PFSK-1 (cell line): ENCODE measurements at regions not wholly inside any gene's neighbourhood (a gene's known extent, or its start where the extent isn't known, plus 50 kb on each side); places are given as distances from the start of the nearest gene placed in this dataset.

Experiments used
- FOXP2 ChIP-seq: optimal IDR thresholded peaks from 2 replicates; pipeline ENCODE3; 2011; ENCODE audit warnings: borderline replicate concordance, control low read depth, inconsistent platforms; ENCODE audit not compliant: insufficient read depth; ENCODE audit errors: extremely low read length, extremely low read depth
- POLR2AphosphoS5 ChIP-seq: IDR thresholded peaks from 2 replicates; pipeline ENCODE4 v1.6.1; 2012; ENCODE audit warnings: low read depth, mild to moderate bottlenecking, control low read depth, low read length, moderate library complexity
- SIN3A ChIP-seq: IDR thresholded peaks from 2 replicates; pipeline ENCODE4 v1.6.1; 2012; ENCODE audit warnings: mild to moderate bottlenecking, low read length, moderate library complexity, borderline replicate concordance; ENCODE audit not compliant: insufficient read depth
- TAF1 ChIP-seq: IDR thresholded peaks from 2 replicates; pipeline ENCODE4 v1.6.1; 2012; ENCODE audit warnings: low read length, control low read depth, borderline replicate concordance; ENCODE audit not compliant: insufficient read depth
- TF ChIP-seq, protein P1 (sequence below), 2 experiments: IDR thresholded peaks; 2 replicates each; pipeline versions ENCODE4 v1.6.1 to v1.8.0; 2011 to 2012; ENCODE audit warnings: low read depth in 2 of 2, low read length in 2 of 2, control low read depth in 1 of 2, inconsistent platforms in 1 of 2, mild to moderate bottlenecking in 1 of 2, moderate library complexity in 1 of 2; ENCODE audit not compliant: insufficient read depth in 1 of 2

DNA sequence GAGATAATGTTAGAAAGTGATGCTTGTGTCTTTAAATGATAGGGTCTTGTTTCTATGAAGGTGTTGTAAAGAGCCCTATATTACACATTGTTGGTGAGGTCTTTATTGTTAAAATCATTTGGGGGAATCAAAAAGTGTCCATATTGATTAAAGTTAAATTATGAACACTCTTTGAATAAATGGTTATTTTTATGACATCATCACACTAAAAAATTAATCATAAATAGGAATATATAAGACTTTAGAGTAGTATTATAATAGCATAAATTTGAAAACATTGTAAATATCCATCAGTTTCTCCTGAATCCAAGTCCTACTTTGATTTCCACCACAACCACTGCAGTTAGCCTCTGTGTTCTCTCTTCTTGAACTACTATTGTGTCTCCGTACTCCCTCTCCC, 136.3 kb downstream of the HTR1A start:
- TF ChIP-seq SIN3A (no peak), POLR2AphosphoS5 (no peak), TAF1 (no peak), FOXP2 (no peak)
- TF ChIP-seq, protein P1, sequence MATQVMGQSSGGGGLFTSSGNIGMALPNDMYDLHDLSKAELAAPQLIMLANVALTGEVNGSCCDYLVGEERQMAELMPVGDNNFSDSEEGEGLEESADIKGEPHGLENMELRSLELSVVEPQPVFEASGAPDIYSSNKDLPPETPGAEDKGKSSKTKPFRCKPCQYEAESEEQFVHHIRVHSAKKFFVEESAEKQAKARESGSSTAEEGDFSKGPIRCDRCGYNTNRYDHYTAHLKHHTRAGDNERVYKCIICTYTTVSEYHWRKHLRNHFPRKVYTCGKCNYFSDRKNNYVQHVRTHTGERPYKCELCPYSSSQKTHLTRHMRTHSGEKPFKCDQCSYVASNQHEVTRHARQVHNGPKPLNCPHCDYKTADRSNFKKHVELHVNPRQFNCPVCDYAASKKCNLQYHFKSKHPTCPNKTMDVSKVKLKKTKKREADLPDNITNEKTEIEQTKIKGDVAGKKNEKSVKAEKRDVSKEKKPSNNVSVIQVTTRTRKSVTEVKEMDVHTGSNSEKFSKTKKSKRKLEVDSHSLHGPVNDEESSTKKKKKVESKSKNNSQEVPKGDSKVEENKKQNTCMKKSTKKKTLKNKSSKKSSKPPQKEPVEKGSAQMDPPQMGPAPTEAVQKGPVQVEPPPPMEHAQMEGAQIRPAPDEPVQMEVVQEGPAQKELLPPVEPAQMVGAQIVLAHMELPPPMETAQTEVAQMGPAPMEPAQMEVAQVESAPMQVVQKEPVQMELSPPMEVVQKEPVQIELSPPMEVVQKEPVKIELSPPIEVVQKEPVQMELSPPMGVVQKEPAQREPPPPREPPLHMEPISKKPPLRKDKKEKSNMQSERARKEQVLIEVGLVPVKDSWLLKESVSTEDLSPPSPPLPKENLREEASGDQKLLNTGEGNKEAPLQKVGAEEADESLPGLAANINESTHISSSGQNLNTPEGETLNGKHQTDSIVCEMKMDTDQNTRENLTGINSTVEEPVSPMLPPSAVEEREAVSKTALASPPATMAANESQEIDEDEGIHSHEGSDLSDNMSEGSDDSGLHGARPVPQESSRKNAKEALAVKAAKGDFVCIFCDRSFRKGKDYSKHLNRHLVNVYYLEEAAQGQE (IDR thresholded peaks at IDR 0.05; ENCODE audit: insufficient read depth in 1 of 2, low read depth in 2 of 2, low read length in 2 of 2) = no peak
